Spleen (tissue), 7 donors: ENCODE measurements at regions not wholly inside any gene's neighbourhood (a gene's known extent, or its start where the extent isn't known, plus 50 kb on each side); places are given as distances from the start of the nearest gene placed in this dataset.

Source experiments
- CTCF ChIP-seq, 11 experiments: fragments of 200-600 bp in 7 of 11; fragments of 450-650 bp in 4 of 11; sonication (generic) in 4 of 11; IDR thresholded peaks in 8 of 11; conservative IDR thresholded peaks in 3 of 11; 1 replicate in 7 of 11; 2 replicates in 4 of 11; pipeline versions ENCODE4 v1.4.0 to v1.8.0; 2016 to 2021; ENCODE audit warnings: antibody characterized with exemption in 11 of 11, inconsistent platforms in 4 of 11, mild to moderate bottlenecking in 1 of 11
- POLR2AphosphoS5 ChIP-seq, 3 donors: sonication (generic); formaldehyde crosslinking; IDR thresholded peaks; one replicate each; pipeline ENCODE4 v1.5.1; 2017; ENCODE audit warnings: antibody characterized with exemption in 3 of 3
- donor health status: DM: no; HTN: no; CAD: no; lungs with moderate emphysema.
- donor health status: DM: no; HTN: no; CAD: no.
- donor health status: DM: no; HTN: no; CAD: no.

- TF ChIP-seq CTCF (IDR thresholded peaks at IDR 0.05 in 8 of 11, conservative IDR thresholded peaks at IDR 0.05 in 3 of 11) (no peak), POLR2AphosphoS5 (IDR thresholded peaks at IDR 0.05) (no peak)
Measured at GRCh38 chr12:46693034-46693433, 132.8 kb downstream of the SLC38A4 start.
